ENCODE measurements at regions not wholly inside any gene's neighbourhood (a gene's known extent, or its start where the extent isn't known, plus 50 kb on each side); places are given as distances from the start of the nearest gene placed in this dataset.

- H3K36me3 ChIP-seq (ENCODE audit: control insufficient read depth, insufficient read depth, low read length), result no peaks in the 10 kb centered on the region
- no peaks in the 10 kb centered on the region for H3K27me3 ChIP-seq (ENCODE audit: control insufficient read depth, insufficient read depth, low read length)
- H3K9ac ChIP-seq (ENCODE audit: low read length), result no peak overlapping the region
- no peak overlapping the region for H3K27ac ChIP-seq (ENCODE audit: low read depth, low read length)
- H3K4me3 ChIP-seq (ENCODE audit: low read length), result no peak overlapping the region
- no peaks in the 10 kb centered on the region for H3K4me1 ChIP-seq (ENCODE audit: control insufficient read depth, insufficient read depth, low read length)
Measured at GRCh38 chr4:153064571-153064970, 128.4 kb downstream of the FHDC1 start.

GRCh38 chr4:153065276-153065675 lies 129.2 kb downstream of the FHDC1 start:
- Histone ChIP-seq H3K4me1 (ENCODE audit: control insufficient read depth, insufficient read depth, low read length) (no peaks in the 10 kb centered on the region), H3K27me3 (ENCODE audit: control insufficient read depth, insufficient read depth, low read length) (no peaks in the 10 kb centered on the region), H3K27ac (ENCODE audit: low read depth, low read length) (no peak overlapping the region), H3K4me3 (ENCODE audit: low read length) (no peak overlapping the region), H3K36me3 (ENCODE audit: control insufficient read depth, insufficient read depth, low read length) (no peaks in the 10 kb centered on the region), H3K9ac (ENCODE audit: low read length) (no peak overlapping the region)

- H3K4me1 ChIP-seq (ENCODE audit: control insufficient read depth, insufficient read depth, low read length), result no peaks in the 10 kb centered on the region
- H3K27ac ChIP-seq (ENCODE audit: low read depth, low read length), result no peak overlapping the region
- H3K27me3 ChIP-seq (ENCODE audit: control insufficient read depth, insufficient read depth, low read length), result no peaks in the 10 kb centered on the region
- no peaks in the 10 kb centered on the region for H3K36me3 ChIP-seq (ENCODE audit: control insufficient read depth, insufficient read depth, low read length)
- H3K9ac ChIP-seq (ENCODE audit: low read length), result no peak overlapping the region
- H3K4me3 ChIP-seq (ENCODE audit: low read length), result no peak overlapping the region
Measured at GRCh38 chr4:153067376-153067775, 131.3 kb downstream of the FHDC1 start.

- Histone ChIP-seq H3K4me3 (ENCODE audit: low read length) (no peak overlapping the region), H3K9ac (ENCODE audit: low read length) (no peak overlapping the region), H3K36me3 (ENCODE audit: control insufficient read depth, insufficient read depth, low read length) (no peaks in the 10 kb centered on the region), H3K27me3 (ENCODE audit: control insufficient read depth, insufficient read depth, low read length) (no peaks in the 10 kb centered on the region), H3K27ac (ENCODE audit: low read depth, low read length) (no peak overlapping the region), H3K4me1 (ENCODE audit: control insufficient read depth, insufficient read depth, low read length) (no peaks in the 10 kb centered on the region)
Measured at GRCh38 chr4:153068751-153069150, 132.6 kb downstream of the FHDC1 start.

GRCh38 chr4:153071958-153072598 lies 132.2 kb upstream of the TRIM2 start:
- Histone ChIP-seq H3K9ac (ENCODE audit: low read length) (no peak overlapping the region), H3K4me3 (ENCODE audit: low read length) (no peak overlapping the region), H3K27ac (ENCODE audit: low read depth, low read length) (no peak overlapping the region), H3K27me3 (ENCODE audit: control insufficient read depth, insufficient read depth, low read length) (no peaks in the 10 kb centered on the region), H3K4me1 (ENCODE audit: control insufficient read depth, insufficient read depth, low read length) (no peaks in the 10 kb centered on the region), H3K36me3 (ENCODE audit: control insufficient read depth, insufficient read depth, low read length) (no peaks in the 10 kb centered on the region)

GRCh38 chr4:153072661-153073060 lies 131.6 kb upstream of the TRIM2 start:
- no peak overlapping the region for H3K9ac ChIP-seq (ENCODE audit: low read length)
- no peaks in the 10 kb centered on the region for H3K36me3 ChIP-seq (ENCODE audit: control insufficient read depth, insufficient read depth, low read length)
- H3K27ac ChIP-seq (ENCODE audit: low read depth, low read length), result no peak overlapping the region
- no peaks in the 10 kb centered on the region for H3K27me3 ChIP-seq (ENCODE audit: control insufficient read depth, insufficient read depth, low read length)
- H3K4me3 ChIP-seq (ENCODE audit: low read length), result no peak overlapping the region
- no peaks in the 10 kb centered on the region for H3K4me1 ChIP-seq (ENCODE audit: control insufficient read depth, insufficient read depth, low read length)

GRCh38 chr4:153074486-153074885 lies 129.8 kb upstream of the TRIM2 start:
- Histone ChIP-seq H3K9ac (ENCODE audit: low read length) (no peak overlapping the region), H3K27me3 (ENCODE audit: control insufficient read depth, insufficient read depth, low read length) (no peaks in the 10 kb centered on the region), H3K36me3 (ENCODE audit: control insufficient read depth, insufficient read depth, low read length) (no peaks in the 10 kb centered on the region), H3K27ac (ENCODE audit: low read depth, low read length) (no peak overlapping the region), H3K4me1 (ENCODE audit: control insufficient read depth, insufficient read depth, low read length) (no peaks in the 10 kb centered on the region), H3K4me3 (ENCODE audit: low read length) (no peak overlapping the region)

- no peaks in the 10 kb centered on the region for H3K27me3 ChIP-seq (ENCODE audit: control insufficient read depth, insufficient read depth, low read length)
- no peak overlapping the region for H3K4me3 ChIP-seq (ENCODE audit: low read length)
- H3K27ac ChIP-seq (ENCODE audit: low read depth, low read length), result no peak overlapping the region
- H3K9ac ChIP-seq (ENCODE audit: low read length), result no peak overlapping the region
- no peaks in the 10 kb centered on the region for H3K4me1 ChIP-seq (ENCODE audit: control insufficient read depth, insufficient read depth, low read length)
- H3K36me3 ChIP-seq (ENCODE audit: control insufficient read depth, insufficient read depth, low read length), result no peaks in the 10 kb centered on the region
Measured at GRCh38 chr4:153074936-153075630, 129.2 kb upstream of the TRIM2 start.

- Histone ChIP-seq H3K9ac (ENCODE audit: low read length) (no peak overlapping the region), H3K4me3 (ENCODE audit: low read length) (no peak overlapping the region), H3K27me3 (ENCODE audit: control insufficient read depth, insufficient read depth, low read length) (no peaks in the 10 kb centered on the region)
Measured at GRCh38 chr4:153075836-153076518, 128.3 kb upstream of the TRIM2 start.

GRCh38 chr4:153076861-153077260 lies 127.4 kb upstream of the TRIM2 start:
- no peak overlapping the region for H3K27ac ChIP-seq (ENCODE audit: low read depth, low read length)
- H3K4me1 ChIP-seq (ENCODE audit: control insufficient read depth, insufficient read depth, low read length), result no peaks in the 10 kb centered on the region
- H3K4me3 ChIP-seq (ENCODE audit: low read length), result no peak overlapping the region
- no peaks in the 10 kb centered on the region for H3K36me3 ChIP-seq (ENCODE audit: control insufficient read depth, insufficient read depth, low read length)
- no peak overlapping the region for H3K9ac ChIP-seq (ENCODE audit: low read length)
- no peaks in the 10 kb centered on the region for H3K27me3 ChIP-seq (ENCODE audit: control insufficient read depth, insufficient read depth, low read length)

More at GRCh38 chr4:153075836-153076518, 128.3 kb upstream of the TRIM2 start:
- Histone ChIP-seq H3K4me1 (ENCODE audit: control insufficient read depth, insufficient read depth, low read length) (no peaks in the 10 kb centered on the region), H3K27ac (ENCODE audit: low read depth, low read length) (no peak overlapping the region), H3K36me3 (ENCODE audit: control insufficient read depth, insufficient read depth, low read length) (no peaks in the 10 kb centered on the region)

GRCh38 chr4:153079857-153080391 lies 124.3 kb upstream of the TRIM2 start:
- Histone ChIP-seq H3K9ac (ENCODE audit: low read length) (no peak overlapping the region), H3K27me3 (ENCODE audit: control insufficient read depth, insufficient read depth, low read length) (no peaks in the 10 kb centered on the region), H3K36me3 (ENCODE audit: control insufficient read depth, insufficient read depth, low read length) (no peaks in the 10 kb centered on the region), H3K4me1 (ENCODE audit: control insufficient read depth, insufficient read depth, low read length) (no peaks in the 10 kb centered on the region), H3K27ac (ENCODE audit: low read depth, low read length) (no peak overlapping the region), H3K4me3 (ENCODE audit: low read length) (no peak overlapping the region)

GRCh38 chr4:153081006-153081580 lies 123.2 kb upstream of the TRIM2 start:
- H3K4me1 ChIP-seq (ENCODE audit: control insufficient read depth, insufficient read depth, low read length), result no peaks in the 10 kb centered on the region
- H3K4me3 ChIP-seq (ENCODE audit: low read length), result no peak overlapping the region
- H3K27ac ChIP-seq (ENCODE audit: low read depth, low read length), result no peak overlapping the region
- H3K27me3 ChIP-seq (ENCODE audit: control insufficient read depth, insufficient read depth, low read length), result no peaks in the 10 kb centered on the region
- no peak overlapping the region for H3K9ac ChIP-seq (ENCODE audit: low read length)
- no peaks in the 10 kb centered on the region for H3K36me3 ChIP-seq (ENCODE audit: control insufficient read depth, insufficient read depth, low read length)
